H9 (cell line): ENCODE measurements at regions not wholly inside any gene's neighbourhood (a gene's known extent, or its start where the extent isn't known, plus 50 kb on each side); places are given as distances from the start of the nearest gene placed in this dataset.

Source experiments
- DNase-seq: peaks from one replicate; pipeline ENCODE4 v3.0.0-alpha.2; 2017
- H2AFZ ChIP-seq: one replicate; pipeline ENCODE4 v1.6.1; 2013; ENCODE audit warnings: mild to moderate bottlenecking, low read length, control low read depth, moderate library complexity
- H2AK5ac ChIP-seq: 2 replicates; pipeline ENCODE4 v1.6.1; 2013; ENCODE audit warnings: low read length, control low read depth, mixed read lengths; ENCODE audit not compliant: insufficient read length
- H2BK120ac ChIP-seq: one replicate; pipeline ENCODE4 v1.6.1; 2013; ENCODE audit warnings: low read depth, mild to moderate bottlenecking, low read length, control low read depth, inconsistent platforms; ENCODE audit not compliant: poor library complexity, severe bottlenecking
- H2BK12ac ChIP-seq: 2 replicates; pipeline ENCODE4 v1.6.1; 2013; ENCODE audit warnings: low read length, control low read depth, mixed read lengths, low read depth; ENCODE audit not compliant: insufficient read length
- H2BK15ac ChIP-seq: 2 replicates; pipeline ENCODE4 v1.6.1; 2013; ENCODE audit warnings: low read depth, low read length, control low read depth
- H2BK20ac ChIP-seq: one replicate; pipeline ENCODE4 v1.6.1; 2013; ENCODE audit warnings: low read depth, mild to moderate bottlenecking, low read length, control low read depth, inconsistent platforms; ENCODE audit not compliant: poor library complexity, severe bottlenecking
- H2BK5ac ChIP-seq: 2 replicates; pipeline ENCODE4 v1.6.1; 2013; ENCODE audit warnings: low read length, control low read depth, mixed read lengths; ENCODE audit not compliant: insufficient read length
- H3K14ac ChIP-seq: 2 replicates; pipeline ENCODE4 v1.6.1; 2013; ENCODE audit warnings: low read length, control low read depth; ENCODE audit not compliant: insufficient read depth
- H3K18ac ChIP-seq: 2 replicates; pipeline ENCODE4 v1.6.1; 2013; ENCODE audit warnings: low read depth, mild to moderate bottlenecking, mixed read lengths, low read length, control low read depth; ENCODE audit not compliant: insufficient read length
- H3K23ac ChIP-seq: 2 replicates; pipeline ENCODE4 v1.6.1; 2013; ENCODE audit warnings: low read length, control low read depth, mixed read lengths, low read depth; ENCODE audit not compliant: insufficient read length
- H3K23me2 ChIP-seq: 2 replicates; pipeline ENCODE4 v1.6.1; 2013; ENCODE audit warnings: low read depth, mild to moderate bottlenecking, mixed read lengths, low read length, control low read depth; ENCODE audit not compliant: insufficient read length, poor library complexity, severe bottlenecking
- H3K27ac ChIP-seq: 2 replicates; pipeline ENCODE4 v1.5.1; 2013; ENCODE audit warnings: low read length, control low read depth, mixed read lengths, low read depth; ENCODE audit not compliant: insufficient read length
- H3K27me3 ChIP-seq: 2 replicates; pipeline ENCODE4 v1.6.1; 2013; ENCODE audit warnings: low read length, control low read depth, inconsistent platforms; ENCODE audit not compliant: insufficient read depth
- H3K4ac ChIP-seq: 2 replicates; pipeline ENCODE4 v1.6.1; 2013; ENCODE audit warnings: low read depth, mild to moderate bottlenecking, control low read depth, inconsistent platforms, low read length, moderate library complexity
- H3K4me1 ChIP-seq: 2 replicates; pipeline ENCODE4 v1.6.1; 2013; ENCODE audit warnings: low read length, control low read depth, inconsistent platforms; ENCODE audit not compliant: insufficient read depth
- H3K4me2 ChIP-seq: 2 replicates; pipeline ENCODE4 v1.6.1; 2013; ENCODE audit warnings: low read length, control low read depth, mixed read lengths; ENCODE audit not compliant: insufficient read length, insufficient read depth
- H3K56ac ChIP-seq: 2 replicates; pipeline ENCODE4 v1.6.1; 2013; ENCODE audit warnings: low read depth, mild to moderate bottlenecking, mixed read lengths, low read length, control low read depth; ENCODE audit not compliant: insufficient read length
- H3K79me1 ChIP-seq: 2 replicates; pipeline ENCODE4 v1.6.1; 2013; ENCODE audit warnings: low read depth, mild to moderate bottlenecking, moderate library complexity, low read length, control low read depth, inconsistent platforms; ENCODE audit not compliant: insufficient read depth, poor library complexity, severe bottlenecking
- H3K79me2 ChIP-seq: 2 replicates; pipeline ENCODE4 v1.6.1; 2013; ENCODE audit warnings: low read length, control low read depth, inconsistent platforms; ENCODE audit not compliant: insufficient read depth
- H3K9ac ChIP-seq: 2 replicates; pipeline ENCODE4 v1.6.1; 2013; ENCODE audit warnings: low read length, control low read depth, mixed read lengths; ENCODE audit not compliant: insufficient read length; ENCODE audit errors: extremely low read depth
- H3K9me3 ChIP-seq: one replicate; pipeline ENCODE4 v1.6.1; 2013; ENCODE audit warnings: low read depth, low read length, inconsistent platforms; ENCODE audit not compliant: control insufficient read depth
- H3T11ph ChIP-seq: one replicate; pipeline ENCODE4 v1.6.1; 2013; ENCODE audit warnings: mild to moderate bottlenecking, low read length, control low read depth, inconsistent platforms
- H4K20me1 ChIP-seq: one replicate; pipeline ENCODE4 v1.6.1; 2013; ENCODE audit not compliant: control insufficient read depth, insufficient read length, insufficient read depth
- H4K5ac ChIP-seq: 2 replicates; pipeline ENCODE4 v1.6.1; 2013; ENCODE audit warnings: low read depth, mild to moderate bottlenecking, mixed read lengths, low read length, control low read depth; ENCODE audit not compliant: insufficient read length
- H4K8ac ChIP-seq: replicated peaks from 2 replicates; pipeline ENCODE4 v1.6.1; 2013; ENCODE audit warnings: low read length, control low read depth, mixed read lengths, low read depth; ENCODE audit not compliant: insufficient read length
- H4K91ac ChIP-seq: 2 replicates; pipeline ENCODE4 v1.6.1; 2013; ENCODE audit warnings: low read depth, mild to moderate bottlenecking, moderate library complexity, mixed read lengths, low read length, control low read depth; ENCODE audit not compliant: insufficient read length
- H3K27ac Mint-ChIP-seq, 3 experiments: 2 replicates in 2 of 3; 3 replicates in 1 of 3; pipeline ENCODE4 v1.8.0; 2020 to 2021; ENCODE audit warnings: mixed read lengths in 3 of 3, mild to moderate bottlenecking in 1 of 3, moderate library complexity in 1 of 3
- H3K27me3 Mint-ChIP-seq: 2 replicates; pipeline ENCODE4 v1.8.0; 2021; ENCODE audit warnings: low read depth, mild to moderate bottlenecking, moderate library complexity, mixed read lengths
- H3K36me3 Mint-ChIP-seq, 3 experiments: 2 replicates in 2 of 3; 3 replicates in 1 of 3; pipeline ENCODE4 v1.8.0; 2020 to 2021; ENCODE audit warnings: low read depth in 3 of 3, mixed read lengths in 3 of 3; ENCODE audit not compliant: insufficient read depth in 1 of 3
- H3K4me1 Mint-ChIP-seq, 2 experiments: 2 replicates each; pipeline ENCODE4 v1.8.0; 2020; ENCODE audit warnings: mixed read lengths in 2 of 2
- H3K4me3 Mint-ChIP-seq, 2 experiments: 2 replicates in 1 of 2; 3 replicates in 1 of 2; pipeline ENCODE4 v1.8.0; 2020 to 2021; ENCODE audit warnings: mild to moderate bottlenecking in 2 of 2, mixed read lengths in 2 of 2, moderate library complexity in 1 of 2
- H3K9me3 Mint-ChIP-seq, 2 experiments: 2 replicates in 1 of 2; 3 replicates in 1 of 2; pipeline ENCODE4 v1.8.0; 2020; ENCODE audit warnings: mild to moderate bottlenecking in 2 of 2, mixed read lengths in 2 of 2, moderate library complexity in 1 of 2
- WGBS: extraction: QIAGEN DNeasy Blood & Tissue Kit; methylation state at CpG from one replicate; pipeline ENCODE4 v1.1.7; 2013; ENCODE audit warnings: missing lambda C conversion rate, low lambda C conversion rate, mixed read lengths; ENCODE audit not compliant: insufficient read length; ENCODE audit errors: extremely low coverage; 5-methylcytosine and 5-hydroxymethylcytosine counted together
- TF ChIP-seq, protein P1 (sequence below): fragments of 200-600 bp; sonication (generic); conservative IDR thresholded peaks from 3 replicates; pipeline ENCODE4 v1.8.0; 2021; ENCODE audit warnings: antibody characterized with exemption, mild to moderate bottlenecking

DNA sequence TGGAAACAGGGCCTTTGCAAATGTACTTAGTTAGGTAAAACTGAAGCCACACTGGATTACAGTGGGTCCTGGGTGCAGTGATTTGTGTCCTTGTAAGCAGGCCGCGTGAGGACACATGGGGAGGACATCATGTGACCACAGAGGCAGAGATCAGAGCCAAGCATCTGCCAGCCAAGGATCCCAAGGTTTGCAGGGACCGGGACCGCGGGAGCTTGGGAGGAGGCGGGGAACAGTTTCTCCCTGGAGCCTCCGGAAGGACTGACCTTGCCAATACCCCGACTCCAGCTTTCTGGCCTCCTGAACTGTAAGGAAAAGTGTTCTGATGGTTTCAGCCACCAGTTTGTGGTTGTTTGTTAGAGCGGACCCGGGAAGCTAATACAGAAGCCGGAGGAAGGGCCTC is 500.9 kb downstream of the PREX1 start:
- peaks cover 0 to 3% of the 10 kb centered on the region in 2 experiments; a peak in 3 of 5 replicates for H3K9me3 Mint-ChIP-seq
- H3K4me1 Mint-ChIP-seq: peaks cover 22 to 30% of the 10 kb centered on the region in 2 experiments
- no peaks in the 10 kb centered on the region for H4K20me1 ChIP-seq
- DNase-seq: no peak
- H3K27me3 ChIP-seq: no peaks in the 10 kb centered on the region
- no peak overlapping the region for H2BK20ac ChIP-seq
- no CpG with 5 or more reads among the region's 11 CpGs for WGBS
- H4K91ac ChIP-seq: no peak overlapping the region
- H3K36me3 Mint-ChIP-seq: no peaks in the 10 kb centered on the region
- H2BK12ac ChIP-seq: no peak overlapping the region
- H3K27ac Mint-ChIP-seq: 0 out of 7 replicates have a peak overlapping the region, but pooled peaks of 1 of the 3 experiments have one; percentile 40
- no peak overlapping the region for H2AK5ac ChIP-seq
- no peak overlapping the region for H3K4me2 ChIP-seq
- no peaks in the 10 kb centered on the region for H3K4me1 ChIP-seq
- no peak overlapping the region for H2BK120ac ChIP-seq
- no peak overlapping the region for H2BK15ac ChIP-seq
- H3K23me2 ChIP-seq: no peaks in the 10 kb centered on the region
- no peak overlapping the region for H3K23ac ChIP-seq
- H3K56ac ChIP-seq: no peak overlapping the region
- H3K27me3 Mint-ChIP-seq: peaks cover 4% of the 10 kb centered on the region; the same call in 1 of the 2 replicates
- no peak overlapping the region for H4K8ac ChIP-seq
- H3K14ac ChIP-seq: no peak overlapping the region
- no peaks in the 10 kb centered on the region for H3K9me3 ChIP-seq
- H3K79me2 ChIP-seq: no peaks in the 10 kb centered on the region
- no peak overlapping the region for H4K5ac ChIP-seq
- no peak overlapping the region for H3K18ac ChIP-seq
- no peak overlapping the region for H2BK5ac ChIP-seq
- H3T11ph ChIP-seq: no peak overlapping the region
- H2AFZ ChIP-seq: no peak overlapping the region
- TF ChIP-seq, protein P1, sequence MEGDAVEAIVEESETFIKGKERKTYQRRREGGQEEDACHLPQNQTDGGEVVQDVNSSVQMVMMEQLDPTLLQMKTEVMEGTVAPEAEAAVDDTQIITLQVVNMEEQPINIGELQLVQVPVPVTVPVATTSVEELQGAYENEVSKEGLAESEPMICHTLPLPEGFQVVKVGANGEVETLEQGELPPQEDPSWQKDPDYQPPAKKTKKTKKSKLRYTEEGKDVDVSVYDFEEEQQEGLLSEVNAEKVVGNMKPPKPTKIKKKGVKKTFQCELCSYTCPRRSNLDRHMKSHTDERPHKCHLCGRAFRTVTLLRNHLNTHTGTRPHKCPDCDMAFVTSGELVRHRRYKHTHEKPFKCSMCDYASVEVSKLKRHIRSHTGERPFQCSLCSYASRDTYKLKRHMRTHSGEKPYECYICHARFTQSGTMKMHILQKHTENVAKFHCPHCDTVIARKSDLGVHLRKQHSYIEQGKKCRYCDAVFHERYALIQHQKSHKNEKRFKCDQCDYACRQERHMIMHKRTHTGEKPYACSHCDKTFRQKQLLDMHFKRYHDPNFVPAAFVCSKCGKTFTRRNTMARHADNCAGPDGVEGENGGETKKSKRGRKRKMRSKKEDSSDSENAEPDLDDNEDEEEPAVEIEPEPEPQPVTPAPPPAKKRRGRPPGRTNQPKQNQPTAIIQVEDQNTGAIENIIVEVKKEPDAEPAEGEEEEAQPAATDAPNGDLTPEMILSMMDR: no peak
- H3K4me3 Mint-ChIP-seq: no peak overlapping the region
- H3K27ac ChIP-seq: no peak overlapping the region
- H3K9ac ChIP-seq: no peak overlapping the region
- H3K4ac ChIP-seq: no peak overlapping the region
- no peaks in the 10 kb centered on the region for H3K79me1 ChIP-seq
